ENCODE measurements at regions not wholly inside any gene's neighbourhood (a gene's known extent, or its start where the extent isn't known, plus 50 kb on each side); places are given as distances from the start of the nearest gene placed in this dataset.
A peak's percentile ranks its signal among the peaks of the same experiment; 100 is the strongest.

DNA sequence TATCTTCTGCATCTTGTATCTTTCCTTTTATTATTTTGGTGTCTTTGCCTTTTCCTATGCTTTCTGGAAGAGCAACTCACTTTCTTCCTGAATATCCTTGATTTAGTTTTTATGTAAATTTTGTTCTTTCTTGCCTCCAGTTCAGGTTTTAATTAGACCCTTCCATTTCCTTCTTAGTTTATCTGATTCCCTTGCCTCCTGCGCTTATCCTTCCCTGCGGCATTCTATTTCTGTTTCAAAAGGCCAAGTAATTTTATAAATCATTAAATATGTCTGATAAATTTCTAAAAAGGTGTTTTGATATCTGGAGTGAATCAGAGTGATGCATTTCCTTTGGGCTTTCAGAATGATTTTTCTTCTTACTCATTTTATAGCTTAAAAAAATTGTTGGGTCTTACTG is 167.7 kb upstream of the WDR11 start:
- DNase-seq (no peak), ATAC-seq (replicated peaks in 1 of 2) (no peak)
- H3K27me3 Mint-ChIP-seq (ENCODE audit: low read depth): no peaks in the 10 kb centered on the region
- H3K4me1 Mint-ChIP-seq (ENCODE audit: low read depth): no peaks in the 10 kb centered on the region
- no peak overlapping the region for H3K27ac Mint-ChIP-seq
- no peaks in the 10 kb centered on the region for H3K9me3 Mint-ChIP-seq
- H3K36me3 Mint-ChIP-seq (ENCODE audit: insufficient read depth in 2 of 2): no peaks in the 10 kb centered on the region
- H3K4me3 Mint-ChIP-seq: no peak overlapping the region

GRCh38 chr10:120684226-120684625 is 166.9 kb upstream of the WDR11 start:
- no peaks in the 10 kb centered on the region for H3K9me3 Mint-ChIP-seq
- no peak for DNase-seq
- H3K27me3 Mint-ChIP-seq (ENCODE audit: low read depth): no peaks in the 10 kb centered on the region
- H3K4me3 Mint-ChIP-seq: no peak overlapping the region
- H3K36me3 Mint-ChIP-seq (ENCODE audit: insufficient read depth in 2 of 2): no peaks in the 10 kb centered on the region
- no peaks in the 10 kb centered on the region for H3K4me1 Mint-ChIP-seq (ENCODE audit: low read depth)
- no peak overlapping the region for H3K27ac Mint-ChIP-seq
- no peak for ATAC-seq (replicated peaks in 1 of 2)

GRCh38 chr10:120685136-120685535 is 166.0 kb upstream of the WDR11 start:
- Mint-ChIP-seq H3K27me3 (ENCODE audit: low read depth) (no peaks in the 10 kb centered on the region), H3K36me3 (ENCODE audit: insufficient read depth in 2 of 2) (no peaks in the 10 kb centered on the region), H3K4me1 (ENCODE audit: low read depth) (no peaks in the 10 kb centered on the region), H3K27ac (no peak overlapping the region), H3K9me3 (no peaks in the 10 kb centered on the region), H3K4me3 (no peak overlapping the region)
- no peak for DNase-seq
- no peak for ATAC-seq (replicated peaks in 1 of 2)

DNA sequence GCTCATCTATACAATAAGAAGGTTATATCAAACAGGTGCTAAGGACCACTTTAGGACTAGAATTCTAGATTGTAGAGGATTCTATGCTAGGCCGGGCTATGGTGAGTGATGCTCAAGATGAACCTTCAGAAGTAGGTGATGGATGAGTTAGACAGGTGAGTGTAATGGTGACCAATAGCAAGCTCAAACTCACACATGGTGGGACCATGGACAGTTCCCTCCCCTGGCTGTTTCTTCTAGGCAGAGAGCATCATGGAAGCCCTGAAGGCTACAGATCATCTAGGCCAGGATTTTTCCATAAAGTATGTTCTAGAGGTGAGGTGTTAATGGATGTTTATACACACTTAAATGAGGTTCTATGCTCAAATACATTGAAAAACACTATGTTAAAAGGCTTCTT is 162.2 kb upstream of the WDR11 start:
- no peaks in the 10 kb centered on the region for H3K4me1 Mint-ChIP-seq (ENCODE audit: low read depth)
- H3K9me3 Mint-ChIP-seq: peaks cover 0 to 1% of the 10 kb centered on the region in 2 donors
- ATAC-seq (replicated peaks in 1 of 2) (no peak), DNase-seq (no peak)
- H3K36me3 Mint-ChIP-seq (ENCODE audit: insufficient read depth in 2 of 2): no peaks in the 10 kb centered on the region
- H3K4me3 Mint-ChIP-seq: no peak overlapping the region
- no peak overlapping the region for H3K27ac Mint-ChIP-seq
- H3K27me3 Mint-ChIP-seq (ENCODE audit: low read depth): no peaks in the 10 kb centered on the region

GRCh38 chr10:120689777-120690529 is 161.2 kb upstream of the WDR11 start:
- Mint-ChIP-seq H3K27me3 (ENCODE audit: low read depth) (no peaks in the 10 kb centered on the region), H3K4me3 (no peak overlapping the region), H3K9me3 (peaks cover 0 to 1% of the 10 kb centered on the region in 2 donors), H3K36me3 (ENCODE audit: insufficient read depth in 2 of 2) (no peaks in the 10 kb centered on the region), H3K27ac (no peak overlapping the region), H3K4me1 (ENCODE audit: low read depth) (no peaks in the 10 kb centered on the region)
- DNase-seq (no peak), ATAC-seq (replicated peaks in 1 of 2) (no peak)

GRCh38 chr10:120691625-120692024 is 159.5 kb upstream of the WDR11 start:
- no peak for ATAC-seq (replicated peaks in 1 of 2)
- Mint-ChIP-seq H3K9me3 (peaks cover 0 to 1% of the 10 kb centered on the region in 2 donors), H3K27me3 (ENCODE audit: low read depth) (no peaks in the 10 kb centered on the region), H3K36me3 (ENCODE audit: insufficient read depth in 2 of 2) (no peaks in the 10 kb centered on the region), H3K4me3 (peak overlapping the region in 1 of 2 donors; percentile 18), H3K27ac (no peak overlapping the region), H3K4me1 (ENCODE audit: low read depth) (no peaks in the 10 kb centered on the region)
- DNase-seq: no peak

DNA sequence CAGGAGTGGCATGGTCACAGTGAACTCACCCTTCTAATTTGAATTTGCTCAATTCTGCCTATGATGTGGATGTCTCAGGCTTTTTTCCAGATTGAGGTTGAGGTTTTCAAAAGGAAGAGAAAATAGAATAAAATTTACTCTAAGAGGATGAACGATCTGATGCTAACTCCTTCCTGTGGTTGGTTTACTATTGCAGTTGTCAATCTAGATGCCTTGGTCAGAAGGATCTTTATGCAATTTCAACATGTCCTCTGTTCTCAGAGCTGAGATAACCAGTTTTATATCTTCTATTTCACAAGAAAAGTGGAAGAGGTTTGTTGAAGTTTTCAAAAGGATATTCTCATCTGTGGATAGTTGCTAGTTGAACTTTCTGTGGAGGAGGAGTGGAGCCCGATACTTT is 150.7 kb upstream of the WDR11 start:
- Mint-ChIP-seq H3K9me3 (peaks cover 9% of the 10 kb centered on the region in 2 donors), H3K27me3 (ENCODE audit: low read depth) (peaks cover 7% of the 10 kb centered on the region), H3K27ac (no peak overlapping the region), H3K4me1 (ENCODE audit: low read depth) (no peaks in the 10 kb centered on the region), H3K4me3 (no peak overlapping the region), H3K36me3 (ENCODE audit: insufficient read depth in 2 of 2) (peaks cover 6% of the 10 kb centered on the region in 2 donors)
- ATAC-seq (replicated peaks in 1 of 2) (no peak), DNase-seq (no peak)

GRCh38 chr10:120701381-120701780 is 149.8 kb upstream of the WDR11 start:
- ATAC-seq (replicated peaks in 1 of 2): no peak
- H3K4me1 Mint-ChIP-seq (ENCODE audit: low read depth): no peaks in the 10 kb centered on the region
- H3K9me3 Mint-ChIP-seq: peaks cover 9% of the 10 kb centered on the region in 2 donors
- peaks cover 7% of the 10 kb centered on the region for H3K27me3 Mint-ChIP-seq (ENCODE audit: low read depth)
- DNase-seq: no peak
- H3K27ac Mint-ChIP-seq: no peak overlapping the region
- no peak overlapping the region for H3K4me3 Mint-ChIP-seq
- H3K36me3 Mint-ChIP-seq (ENCODE audit: insufficient read depth in 2 of 2): peaks cover 6% of the 10 kb centered on the region in 2 donors

- Mint-ChIP-seq H3K4me3 (no peak overlapping the region), H3K27ac (no peak overlapping the region), H3K9me3 (peaks cover 9% of the 10 kb centered on the region in 2 donors), H3K36me3 (ENCODE audit: insufficient read depth in 2 of 2) (peaks cover 6% of the 10 kb centered on the region in 2 donors), H3K4me1 (ENCODE audit: low read depth) (no peaks in the 10 kb centered on the region), H3K27me3 (ENCODE audit: low read depth) (peaks cover 7% of the 10 kb centered on the region)
- DNase-seq (no peak), ATAC-seq (replicated peaks in 1 of 2) (no peak)
Measured at GRCh38 chr10:120702032-120702431, 149.1 kb upstream of the WDR11 start.

GRCh38 chr10:120705309-120705708 is 145.9 kb upstream of the WDR11 start:
- Mint-ChIP-seq H3K4me1 (ENCODE audit: low read depth) (no peaks in the 10 kb centered on the region), H3K4me3 (no peak overlapping the region), H3K27me3 (ENCODE audit: low read depth) (peaks cover 7% of the 10 kb centered on the region), H3K36me3 (ENCODE audit: insufficient read depth in 2 of 2) (no peaks in the 10 kb centered on the region), H3K9me3 (no peaks in the 10 kb centered on the region), H3K27ac (no peak overlapping the region)
- DNase-seq: no peak
- ATAC-seq (replicated peaks in 1 of 2): no peak

- Mint-ChIP-seq H3K4me1 (ENCODE audit: low read depth) (no peaks in the 10 kb centered on the region), H3K27ac (no peak overlapping the region), H3K36me3 (ENCODE audit: insufficient read depth in 2 of 2) (no peaks in the 10 kb centered on the region), H3K4me3 (no peak overlapping the region), H3K9me3 (no peaks in the 10 kb centered on the region), H3K27me3 (ENCODE audit: low read depth) (no peaks in the 10 kb centered on the region)
- ATAC-seq (replicated peaks in 1 of 2) (no peak), DNase-seq (no peak)
Measured at GRCh38 chr10:120710076-120710475, 141.1 kb upstream of the WDR11 start.

GRCh38 chr10:120711860-120712259 is 139.3 kb upstream of the WDR11 start:
- no peak for ATAC-seq (replicated peaks in 1 of 2)
- no peak overlapping the region for H3K27ac Mint-ChIP-seq

GRCh38 chr10:120713573-120714205 is 137.5 kb upstream of the WDR11 start:
- Mint-ChIP-seq H3K36me3 (ENCODE audit: insufficient read depth in 2 of 2) (no peaks in the 10 kb centered on the region), H3K9me3 (peaks cover 0 to 2% of the 10 kb centered on the region in 2 donors), H3K27ac (no peak overlapping the region), H3K4me3 (no peak overlapping the region), H3K4me1 (ENCODE audit: low read depth) (no peaks in the 10 kb centered on the region), H3K27me3 (ENCODE audit: low read depth) (no peaks in the 10 kb centered on the region)
- no peak for ATAC-seq (replicated peaks in 1 of 2)
- DNase-seq: no peak

More at GRCh38 chr10:120711860-120712259, 139.3 kb upstream of the WDR11 start:
- Mint-ChIP-seq H3K4me3 (no peak overlapping the region), H3K9me3 (no peaks in the 10 kb centered on the region), H3K36me3 (ENCODE audit: insufficient read depth in 2 of 2) (no peaks in the 10 kb centered on the region), H3K4me1 (ENCODE audit: low read depth) (no peaks in the 10 kb centered on the region), H3K27me3 (ENCODE audit: low read depth) (no peaks in the 10 kb centered on the region)
- no peak for DNase-seq

DNA sequence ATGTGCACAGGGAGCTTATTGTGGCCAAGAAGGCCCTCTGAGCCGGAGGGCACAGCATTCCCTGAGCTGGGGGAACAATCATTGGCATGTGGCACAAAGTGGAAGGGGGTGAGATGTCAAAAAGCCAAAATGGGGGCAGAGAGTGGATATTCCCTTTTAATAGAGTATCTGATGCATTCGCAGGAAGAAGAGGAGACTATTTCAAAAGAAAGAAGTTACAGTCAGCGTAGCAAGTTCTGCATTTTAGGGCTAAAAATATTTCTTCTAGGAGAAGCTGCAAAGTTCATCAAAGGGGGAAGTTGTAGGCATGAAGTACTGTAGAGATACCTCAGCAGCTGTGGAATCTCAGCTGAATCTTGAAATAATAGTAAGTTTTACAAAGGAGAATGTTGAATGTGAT is 136.0 kb upstream of the WDR11 start:
- ATAC-seq (replicated peaks in 1 of 2) (no peak), DNase-seq (no peak)
- no peak overlapping the region for H3K27ac Mint-ChIP-seq
- H3K9me3 Mint-ChIP-seq: peaks cover 0 to 2% of the 10 kb centered on the region in 2 donors
- no peaks in the 10 kb centered on the region for H3K4me1 Mint-ChIP-seq (ENCODE audit: low read depth)
- H3K4me3 Mint-ChIP-seq: no peak overlapping the region
- H3K27me3 Mint-ChIP-seq (ENCODE audit: low read depth): no peaks in the 10 kb centered on the region
- H3K36me3 Mint-ChIP-seq (ENCODE audit: insufficient read depth in 2 of 2): no peaks in the 10 kb centered on the region
